Osteocyte (in vitro differentiated cells): ENCODE measurements at regions not wholly inside any gene's neighbourhood (a gene's known extent, or its start where the extent isn't known, plus 50 kb on each side); places are given as distances from the start of the nearest gene placed in this dataset.

Experiments
- DNase-seq: peaks from one replicate; pipeline ENCODE4 v3.0.0; 2021; ENCODE audit warnings: mixed read lengths; ENCODE audit not compliant: unreplicated experiment; ENCODE audit errors: extremely low spot score
- H3K27ac Mint-ChIP-seq: one replicate; pipeline ENCODE4 v1.8.0; 2021; ENCODE audit warnings: mild to moderate bottlenecking, mixed read lengths; ENCODE audit not compliant: unreplicated experiment
- H3K27me3 Mint-ChIP-seq: one replicate; pipeline ENCODE4 v1.8.0; 2021; ENCODE audit warnings: mixed read lengths; ENCODE audit not compliant: unreplicated experiment
- H3K36me3 Mint-ChIP-seq: one replicate; pipeline ENCODE4 v1.8.0; 2021; ENCODE audit warnings: mixed read lengths; ENCODE audit not compliant: unreplicated experiment
- H3K4me1 Mint-ChIP-seq: one replicate; pipeline ENCODE4 v1.8.0; 2021; ENCODE audit warnings: mixed read lengths; ENCODE audit not compliant: unreplicated experiment
- H3K4me3 Mint-ChIP-seq: one replicate; pipeline ENCODE4 v1.8.0; 2021; ENCODE audit warnings: mild to moderate bottlenecking, moderate library complexity, mixed read lengths; ENCODE audit not compliant: unreplicated experiment
- H3K9me3 Mint-ChIP-seq: one replicate; pipeline ENCODE4 v1.8.0; 2021; ENCODE audit warnings: mixed read lengths; ENCODE audit not compliant: unreplicated experiment
- CTCF ChIP-seq: fragments of 200-600 bp; sonication (generic); IDR thresholded peaks from 2 replicates; pipeline ENCODE4 v1.5.0; 2021; ENCODE audit warnings: antibody characterized with exemption, mild to moderate bottlenecking, moderate library complexity

DNA sequence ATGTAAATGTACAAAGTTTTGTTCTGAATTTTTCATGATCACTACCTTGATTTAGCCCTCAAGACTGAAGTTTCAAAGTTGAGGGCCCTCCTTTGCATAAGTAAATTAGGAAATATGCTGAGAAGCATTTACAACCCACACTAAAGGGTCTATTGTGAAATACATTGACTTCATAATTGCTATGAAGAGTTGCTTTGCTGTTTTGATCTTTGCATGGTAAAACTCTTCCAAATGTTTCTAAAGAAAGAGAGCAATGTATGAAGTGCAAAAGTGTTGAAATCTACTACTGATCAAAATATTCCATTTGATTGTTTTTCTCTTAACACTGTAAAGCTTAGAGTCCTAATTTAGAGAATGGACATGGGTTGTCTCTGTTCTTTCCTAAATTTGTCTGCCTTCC is 77.2 kb downstream of the C7orf25 start:
- Mint-ChIP-seq H3K36me3 (no peaks in the 10 kb centered on the region), H3K27me3 (peaks cover 49% of the 10 kb centered on the region), H3K4me3 (no peak overlapping the region), H3K4me1 (peaks cover 13% of the 10 kb centered on the region), H3K27ac (no peak overlapping the region), H3K9me3 (no peaks in the 10 kb centered on the region)
- TF ChIP-seq CTCF: no peak
- DNase-seq: no peak

DNA sequence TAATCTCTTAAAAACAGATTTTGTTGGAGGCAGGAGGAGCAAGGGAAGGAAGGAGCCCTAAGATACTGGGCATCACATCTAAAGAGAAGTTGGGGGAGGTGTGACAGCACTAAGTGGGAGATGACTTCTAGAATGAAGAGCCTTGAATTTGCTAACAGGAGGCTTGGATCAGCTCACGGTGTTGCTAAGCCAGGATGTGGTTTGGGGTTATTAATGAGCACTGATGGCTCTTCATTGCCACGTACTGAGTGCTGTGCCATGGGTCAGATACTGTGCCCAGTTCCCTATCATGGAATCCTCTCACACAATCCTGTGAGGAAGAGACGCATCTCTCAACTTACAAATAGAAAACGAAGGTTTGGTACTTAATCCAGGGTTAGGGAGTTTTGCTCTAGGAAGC is 78.5 kb downstream of the C7orf25 start:
- no peak for TF ChIP-seq CTCF
- H3K4me1 Mint-ChIP-seq: peaks cover 13% of the 10 kb centered on the region

DNA sequence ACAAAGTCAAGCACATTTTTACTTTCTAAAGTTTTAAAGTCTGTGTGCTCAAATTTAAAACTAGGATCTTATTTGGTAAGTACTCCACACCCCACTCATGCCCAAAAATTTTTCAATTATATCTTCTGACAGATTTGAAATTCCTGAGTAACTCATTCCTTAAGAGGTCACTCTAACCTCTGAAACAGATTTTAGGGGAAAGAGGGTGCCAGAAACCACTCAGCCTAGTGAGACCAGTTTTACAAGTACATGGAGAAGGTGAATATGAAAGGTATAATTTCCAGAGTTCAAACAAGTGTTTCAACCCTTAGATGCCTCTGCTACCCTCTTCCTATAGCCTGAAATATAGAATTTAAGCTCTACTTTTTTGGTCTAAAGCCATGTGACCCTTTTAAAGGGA is 79.2 kb downstream of the C7orf25 start:
- no peak for DNase-seq
- TF ChIP-seq CTCF: no peak
- no peak overlapping the region for H3K27ac Mint-ChIP-seq
- no peaks in the 10 kb centered on the region for H3K36me3 Mint-ChIP-seq
- no peaks in the 10 kb centered on the region for H3K9me3 Mint-ChIP-seq
- peaks cover 13% of the 10 kb centered on the region for H3K4me1 Mint-ChIP-seq
- H3K4me3 Mint-ChIP-seq: no peak overlapping the region
- peaks cover 48% of the 10 kb centered on the region for H3K27me3 Mint-ChIP-seq

More for the DNA sequence above, 78.5 kb downstream of the C7orf25 start:
- no peaks in the 10 kb centered on the region for H3K36me3 Mint-ChIP-seq
- H3K9me3 Mint-ChIP-seq: no peaks in the 10 kb centered on the region
- H3K27me3 Mint-ChIP-seq: peaks cover 47% of the 10 kb centered on the region
- H3K27ac Mint-ChIP-seq: no peak overlapping the region
- DNase-seq: no peak
- H3K4me3 Mint-ChIP-seq: no peak overlapping the region

- peaks cover 51% of the 10 kb centered on the region for H3K27me3 Mint-ChIP-seq
- no peak overlapping the region for H3K4me3 Mint-ChIP-seq
- peaks cover 13% of the 10 kb centered on the region for H3K4me1 Mint-ChIP-seq
- H3K9me3 Mint-ChIP-seq: no peaks in the 10 kb centered on the region
- no peaks in the 10 kb centered on the region for H3K36me3 Mint-ChIP-seq
- H3K27ac Mint-ChIP-seq: no peak overlapping the region
- TF ChIP-seq CTCF: peak; percentile 83
- no peak for DNase-seq
Observed at GRCh38 chr7:42831718-42832522, 80.0 kb downstream of the C7orf25 start.

- H3K27me3 Mint-ChIP-seq: peaks cover 57% of the 10 kb centered on the region
- no peak for DNase-seq
- H3K27ac Mint-ChIP-seq: no peak overlapping the region
- H3K9me3 Mint-ChIP-seq: no peaks in the 10 kb centered on the region
- TF ChIP-seq CTCF: no peak
- no peaks in the 10 kb centered on the region for H3K36me3 Mint-ChIP-seq
- peaks cover 13% of the 10 kb centered on the region for H3K4me1 Mint-ChIP-seq
- H3K4me3 Mint-ChIP-seq: no peak overlapping the region
Observed at GRCh38 chr7:42831006-42831717, 80.7 kb downstream of the C7orf25 start.
